Stimulated activated naive CD8-positive, alpha-beta T cell treated with anti-CD3 and anti-CD28 coated beads, Interleukin-15, amount 100 ng/mL, for 72 hours (primary cell): ENCODE measurements at regions not wholly inside any gene's neighbourhood (a gene's known extent, or its start where the extent isn't known, plus 50 kb on each side); places are given as distances from the start of the nearest gene placed in this dataset.
"Not testable (repeated sequence)": the region's sequence is repeated elsewhere in the genome, so short reads cannot be mapped to it uniquely, and the experiment has no call there.

Experiments
- ATAC-seq: fragments of 150-1000 bp; cut with Tn5 transposase; 2 replicates; pipeline ENCODE4 v1.10.0; 2021; ENCODE audit warnings: mild to moderate bottlenecking, moderate library complexity
- DNase-seq, 2 donors: peaks; one replicate each; pipeline ENCODE4 v3.0.0; 2021 to 2022
- H3K27ac Mint-ChIP-seq, 2 donors: one replicate each; pipeline ENCODE4 v1.8.0; 2022; ENCODE audit warnings: mild to moderate bottlenecking in 2 of 2, mixed read lengths in 2 of 2, moderate library complexity in 2 of 2
- H3K27me3 Mint-ChIP-seq: one replicate; pipeline ENCODE4 v1.8.0; 2022; ENCODE audit warnings: mixed read lengths
- H3K4me1 Mint-ChIP-seq: one replicate; pipeline ENCODE4 v1.8.0; 2022; ENCODE audit warnings: mild to moderate bottlenecking, mixed read lengths
- H3K4me3 Mint-ChIP-seq, 2 donors: one replicate each; pipeline ENCODE4 v1.8.0; 2022; ENCODE audit warnings: mild to moderate bottlenecking in 2 of 2, mixed read lengths in 2 of 2, moderate library complexity in 1 of 2
- H3K9me3 Mint-ChIP-seq, 2 donors: one replicate each; pipeline ENCODE4 v1.8.0; 2022; ENCODE audit warnings: mixed read lengths in 2 of 2

DNA sequence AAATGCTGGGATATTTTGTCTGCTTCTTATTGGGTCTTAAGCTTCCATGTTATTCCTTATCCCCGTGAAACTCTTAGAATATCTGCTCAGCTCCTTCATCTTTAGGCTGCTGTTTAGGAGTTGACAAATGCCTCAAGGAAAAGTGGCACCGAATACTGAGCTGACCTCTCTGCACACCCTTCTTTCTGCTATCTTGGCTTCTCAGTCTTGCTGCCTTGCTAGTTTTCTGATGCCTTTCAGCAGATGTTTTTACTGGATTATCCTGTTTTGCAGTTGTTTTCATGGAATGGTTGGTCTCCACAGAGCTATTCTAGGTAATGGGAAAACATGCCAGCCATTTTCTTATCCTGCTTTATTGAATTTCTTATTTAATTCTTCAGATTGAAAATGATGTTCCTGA is 86.3 kb downstream of the GYPE start:
- H3K27ac Mint-ChIP-seq = no peak overlapping the region
- H3K4me3 Mint-ChIP-seq = no peak overlapping the region

GRCh38 chr4:143817866-143818265 is 87.5 kb downstream of the GYPE start:
- not testable (repeated sequence) for H3K9me3 Mint-ChIP-seq, H3K4me1 Mint-ChIP-seq, H3K27ac Mint-ChIP-seq, ATAC-seq, DNase-seq, H3K4me3 Mint-ChIP-seq, H3K27me3 Mint-ChIP-seq

More for the DNA sequence above, 86.3 kb downstream of the GYPE start:
- Mint-ChIP-seq H3K9me3 (no peaks in the 10 kb centered on the region), H3K27me3 (no peaks in the 10 kb centered on the region), H3K4me1 (no peaks in the 10 kb centered on the region)
- no peak for DNase-seq
- no peak for ATAC-seq

DNA sequence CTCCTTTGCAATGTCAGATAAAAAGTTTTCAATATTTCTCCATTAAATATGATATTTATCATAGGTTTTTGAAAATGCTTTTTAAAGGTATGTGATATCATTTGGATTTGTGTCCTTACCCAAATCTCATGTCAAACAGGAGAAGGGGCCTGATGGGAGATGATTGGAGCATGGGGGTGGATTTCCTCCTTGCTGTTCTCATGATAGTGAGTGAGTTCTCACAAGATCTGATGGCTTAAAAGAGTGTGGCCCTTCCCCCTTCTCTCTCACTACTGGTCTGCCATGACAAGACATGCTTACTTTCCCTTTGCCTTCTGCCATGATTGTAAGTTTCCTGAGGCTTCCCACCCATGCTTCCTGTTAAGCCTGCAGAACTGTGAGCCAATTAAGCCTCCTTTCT is 90.0 kb downstream of the GYPE start:
- H3K27me3 Mint-ChIP-seq, DNase-seq, ATAC-seq, H3K27ac Mint-ChIP-seq, H3K4me3 Mint-ChIP-seq, H3K4me1 Mint-ChIP-seq, H3K9me3 Mint-ChIP-seq: not testable (repeated sequence)

- not testable (repeated sequence) for H3K4me1 Mint-ChIP-seq, DNase-seq, H3K27me3 Mint-ChIP-seq, ATAC-seq, H3K27ac Mint-ChIP-seq, H3K9me3 Mint-ChIP-seq, H3K4me3 Mint-ChIP-seq
These were observed 91.8 kb downstream of the GYPE start for GRCh38 chr4:143813431-143814154.

- H3K4me3 Mint-ChIP-seq, H3K9me3 Mint-ChIP-seq, H3K27ac Mint-ChIP-seq, H3K4me1 Mint-ChIP-seq, H3K27me3 Mint-ChIP-seq, ATAC-seq, DNase-seq: not testable (repeated sequence)
These were observed 91.2 kb upstream of the FREM3 start for GRCh38 chr4:143791693-143792092.

DNA sequence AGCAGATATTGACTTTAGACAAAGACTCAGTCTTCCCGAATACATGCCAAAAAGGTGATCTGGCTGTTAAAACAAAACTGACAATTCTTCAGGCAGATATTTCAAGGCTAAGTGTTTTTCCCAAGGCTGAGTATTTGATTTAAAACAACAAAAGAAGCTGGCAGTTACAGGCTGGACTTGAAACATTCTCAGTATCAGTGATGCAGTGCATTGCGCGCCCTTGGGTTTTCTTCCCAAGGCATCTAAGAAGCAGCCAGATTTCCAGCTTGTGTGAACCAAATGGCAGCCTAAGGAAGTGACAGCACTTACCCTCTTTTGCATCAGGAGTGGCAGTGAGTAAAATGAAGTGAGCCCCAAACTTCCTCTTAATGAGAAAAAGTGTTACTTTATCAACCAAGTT is 90.0 kb upstream of the FREM3 start:
- H3K27ac Mint-ChIP-seq, H3K9me3 Mint-ChIP-seq, ATAC-seq, H3K4me3 Mint-ChIP-seq, H3K4me1 Mint-ChIP-seq, DNase-seq, H3K27me3 Mint-ChIP-seq: not testable (repeated sequence)

GRCh38 chr4:143789618-143790017 is 89.1 kb upstream of the FREM3 start:
- not testable (repeated sequence) for ATAC-seq, H3K9me3 Mint-ChIP-seq, H3K27me3 Mint-ChIP-seq, H3K27ac Mint-ChIP-seq, DNase-seq, H3K4me3 Mint-ChIP-seq, H3K4me1 Mint-ChIP-seq

DNA sequence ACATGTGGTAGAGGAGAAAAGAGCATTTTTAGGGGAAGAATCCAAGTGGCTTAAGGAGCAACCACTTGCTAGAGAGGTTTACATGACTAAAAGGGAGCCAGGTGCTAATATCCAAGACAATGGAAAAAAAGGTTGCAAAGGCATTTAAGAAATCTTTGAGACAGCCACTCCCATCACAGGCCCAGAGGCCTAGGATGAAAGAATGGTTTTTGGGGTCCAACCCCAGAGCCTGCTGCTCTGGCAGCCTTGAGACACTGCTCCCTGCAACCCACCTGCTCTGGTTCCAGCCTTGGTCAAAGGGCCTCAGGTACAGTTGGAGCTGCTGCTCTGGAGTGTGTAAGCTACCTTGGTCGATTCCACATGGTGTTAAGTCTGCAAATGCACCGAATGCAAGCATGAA is 84.1 kb upstream of the FREM3 start:
- Mint-ChIP-seq H3K4me3 (no peak overlapping the region), H3K9me3 (peaks cover 10 to 20% of the 10 kb centered on the region in 2 donors), H3K27me3 (no peaks in the 10 kb centered on the region), H3K4me1 (no peaks in the 10 kb centered on the region), H3K27ac (no peak overlapping the region)
- no peak for ATAC-seq
- no peak for DNase-seq

DNA sequence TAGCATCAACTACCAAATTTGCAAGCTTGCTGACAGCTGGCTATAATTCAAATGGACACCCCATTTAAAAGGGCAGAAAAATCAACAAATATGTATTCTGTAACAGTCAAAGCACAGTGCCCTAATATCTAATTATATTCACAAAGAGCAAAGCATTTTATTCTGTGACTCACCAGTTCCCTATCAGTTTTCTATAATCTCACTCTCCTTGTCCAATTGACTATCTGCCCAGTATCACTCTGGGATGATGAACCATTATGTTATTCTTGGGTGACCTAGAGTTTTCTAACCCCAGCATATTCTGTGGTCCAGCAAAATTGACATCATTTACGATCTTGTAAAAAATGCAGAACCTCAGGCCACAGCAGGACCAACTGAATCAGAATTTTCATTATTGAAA is 82.0 kb upstream of the FREM3 start:
- Mint-ChIP-seq H3K9me3 (peaks cover 10 to 20% of the 10 kb centered on the region in 2 donors), H3K4me1 (no peaks in the 10 kb centered on the region), H3K27me3 (no peaks in the 10 kb centered on the region), H3K4me3 (no peak overlapping the region), H3K27ac (no peak overlapping the region)
- DNase-seq = no peak
- no peak for ATAC-seq

GRCh38 chr4:143773998-143774895 is 73.8 kb upstream of the FREM3 start:
- H3K27me3 Mint-ChIP-seq = peaks cover 10% of the 10 kb centered on the region
- no peak overlapping the region for H3K4me3 Mint-ChIP-seq
- peak; percentile 31 to 51 for DNase-seq
- no peak overlapping the region for H3K27ac Mint-ChIP-seq
- H3K4me1 Mint-ChIP-seq = no peaks in the 10 kb centered on the region
- peak; percentile 91 for ATAC-seq
- no peaks in the 10 kb centered on the region for H3K9me3 Mint-ChIP-seq

DNA sequence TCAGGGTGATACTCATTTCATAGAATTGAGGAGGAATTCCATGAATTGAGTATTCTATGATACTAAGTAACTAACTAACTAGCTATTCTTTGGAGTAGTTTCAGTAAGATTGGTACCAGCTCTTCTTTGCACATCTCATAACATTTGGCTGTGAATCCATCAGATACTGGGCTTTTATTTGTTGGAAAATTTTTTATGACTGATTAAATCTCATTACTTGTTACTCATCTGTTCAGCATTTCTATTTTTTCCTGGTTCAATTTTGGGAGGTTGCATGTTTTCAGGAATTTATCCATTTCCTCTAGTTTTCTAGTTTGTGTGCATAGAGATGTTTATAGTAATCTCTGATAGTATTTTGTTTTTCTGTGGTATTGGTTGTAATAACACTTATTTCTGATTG is 70.8 kb upstream of the FREM3 start:
- no peak overlapping the region for H3K27ac Mint-ChIP-seq
- ATAC-seq = no peak

GRCh38 chr4:143768007-143768591 is 67.6 kb upstream of the FREM3 start:
- Mint-ChIP-seq H3K4me1 (no peaks in the 10 kb centered on the region), H3K27me3 (no peaks in the 10 kb centered on the region), H3K9me3 (no peaks in the 10 kb centered on the region), H3K4me3 (no peak overlapping the region), H3K27ac (no peak overlapping the region)
- DNase-seq (no peak), ATAC-seq (no peak)

More for the DNA sequence above, 70.8 kb upstream of the FREM3 start:
- H3K4me1 Mint-ChIP-seq = no peaks in the 10 kb centered on the region
- H3K9me3 Mint-ChIP-seq = no peaks in the 10 kb centered on the region
- no peak for DNase-seq
- peaks cover 10% of the 10 kb centered on the region for H3K27me3 Mint-ChIP-seq
- H3K4me3 Mint-ChIP-seq = no peak overlapping the region

DNA sequence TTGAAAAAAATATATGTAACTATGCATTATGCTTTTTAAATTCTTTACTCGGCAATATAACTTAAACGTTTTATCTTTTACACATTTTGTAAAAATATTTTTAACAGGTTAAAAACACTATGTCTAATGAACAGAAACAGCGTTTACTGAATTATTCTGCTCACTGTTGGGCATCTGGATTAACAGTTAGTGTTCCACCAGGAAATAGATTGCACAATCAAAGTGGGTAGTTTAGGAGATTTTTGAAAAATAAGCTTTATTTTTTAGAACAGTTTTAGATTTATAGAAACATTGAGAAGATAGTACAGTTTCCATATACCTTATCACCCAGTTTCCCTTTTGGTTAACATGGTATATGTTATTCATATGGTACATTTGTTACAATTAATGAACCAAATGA is 63.1 kb upstream of the FREM3 start:
- DNase-seq (no peak), ATAC-seq (no peak)
- H3K27me3 Mint-ChIP-seq = no peaks in the 10 kb centered on the region
- no peaks in the 10 kb centered on the region for H3K4me1 Mint-ChIP-seq
- no peak overlapping the region for H3K4me3 Mint-ChIP-seq
- no peak overlapping the region for H3K27ac Mint-ChIP-seq
- no peaks in the 10 kb centered on the region for H3K9me3 Mint-ChIP-seq

GRCh38 chr4:143762511-143762910 is 62.0 kb upstream of the FREM3 start:
- H3K27me3 Mint-ChIP-seq = no peaks in the 10 kb centered on the region
- no peak for DNase-seq
- H3K4me1 Mint-ChIP-seq = no peaks in the 10 kb centered on the region
- H3K9me3 Mint-ChIP-seq = no peaks in the 10 kb centered on the region
- H3K27ac Mint-ChIP-seq = no peak overlapping the region
- no peak for ATAC-seq
- no peak overlapping the region for H3K4me3 Mint-ChIP-seq
